HPDE6-E6E7 (cell line): ENCODE measurements at regions not wholly inside any gene's neighbourhood (a gene's known extent, or its start where the extent isn't known, plus 50 kb on each side); places are given as distances from the start of the nearest gene placed in this dataset.
"Not testable (repeated sequence)": the region's sequence is repeated elsewhere in the genome, so short reads cannot be mapped to it uniquely, and the experiment has no call there.

Experiments
- DNase-seq: peaks from one replicate; pipeline ENCODE4 v3.0.0; 2011; ENCODE audit warnings: missing footprints; ENCODE audit errors: extremely low spot score

GRCh38 chr5:32928761-32929160 is 217.6 kb downstream of the NPR3 start:
- no peak for DNase-seq

DNA sequence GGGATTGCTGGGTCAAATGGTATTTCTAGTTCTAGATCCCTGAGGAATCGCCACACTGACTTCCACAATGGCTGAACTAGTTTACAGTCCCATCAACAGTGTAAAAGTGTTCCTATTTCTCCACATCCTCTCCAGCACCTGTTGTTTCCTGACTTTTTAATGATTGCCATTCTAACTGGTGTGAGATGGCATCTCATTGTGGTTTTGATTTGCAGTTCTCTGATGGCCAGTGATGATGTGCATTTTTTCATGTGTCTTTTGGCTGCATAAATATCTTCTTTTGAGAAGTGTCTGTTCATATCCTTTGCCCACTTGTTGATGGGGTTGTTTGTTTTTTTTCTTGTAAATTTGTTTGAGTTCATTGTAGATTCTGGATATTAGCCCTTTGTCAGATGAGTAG is 220.3 kb downstream of the NPR3 start:
- not testable (repeated sequence) for DNase-seq

DNA sequence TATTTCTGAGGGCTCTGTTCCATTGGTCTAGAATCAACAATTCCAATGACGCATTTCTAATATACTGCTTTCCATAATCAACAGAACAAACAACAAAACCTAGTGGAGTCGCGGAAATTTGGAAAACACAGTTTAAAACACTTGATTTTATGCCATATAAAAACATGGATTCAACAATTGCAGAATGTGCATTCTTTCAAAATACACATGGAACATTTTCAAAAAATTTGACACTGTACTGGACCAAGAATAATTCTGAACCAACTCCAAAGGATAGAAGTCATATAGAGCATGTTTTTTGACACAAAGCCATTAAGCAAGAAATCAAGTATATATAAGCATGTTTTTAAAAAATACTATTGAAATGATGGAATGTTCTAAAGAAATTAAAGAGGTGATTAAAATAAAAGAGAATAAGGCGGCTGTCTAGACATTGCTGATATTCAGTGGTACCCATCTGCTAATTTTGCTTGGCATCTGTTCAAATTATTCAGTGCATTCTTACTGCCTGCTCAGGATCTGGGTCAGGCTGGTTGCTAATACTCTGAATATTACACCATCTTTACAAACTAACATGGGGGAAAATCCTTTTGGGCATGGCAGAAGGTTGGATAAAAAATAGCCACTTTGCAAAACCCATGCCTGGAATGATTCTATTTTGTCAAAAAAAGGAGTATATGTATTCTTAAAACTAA is 221.3 kb downstream of the NPR3 start:
- no peak for DNase-seq

GRCh38 chr5:32933692-32934091 is 222.6 kb downstream of the NPR3 start:
- no peak for DNase-seq

DNA sequence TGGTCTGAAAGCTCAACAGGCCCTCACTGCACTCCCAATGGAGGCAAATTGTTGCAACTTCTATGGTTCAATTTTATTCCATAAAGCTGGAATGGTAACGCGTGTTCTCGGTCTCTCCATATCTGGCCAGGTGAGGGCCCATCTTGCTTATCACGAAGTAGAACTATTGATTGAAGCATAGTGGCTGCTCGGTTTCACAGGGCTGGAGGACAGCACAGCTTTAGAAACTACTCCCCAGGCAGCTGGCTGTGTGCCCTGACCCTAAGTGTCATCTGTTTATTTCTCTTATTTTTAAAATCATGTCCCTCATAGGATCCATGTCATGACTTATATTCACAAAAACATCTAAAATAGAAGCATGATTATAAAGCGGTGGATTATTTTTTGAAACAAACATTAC is 223.4 kb downstream of the NPR3 start:
- DNase-seq: no peak

DNA sequence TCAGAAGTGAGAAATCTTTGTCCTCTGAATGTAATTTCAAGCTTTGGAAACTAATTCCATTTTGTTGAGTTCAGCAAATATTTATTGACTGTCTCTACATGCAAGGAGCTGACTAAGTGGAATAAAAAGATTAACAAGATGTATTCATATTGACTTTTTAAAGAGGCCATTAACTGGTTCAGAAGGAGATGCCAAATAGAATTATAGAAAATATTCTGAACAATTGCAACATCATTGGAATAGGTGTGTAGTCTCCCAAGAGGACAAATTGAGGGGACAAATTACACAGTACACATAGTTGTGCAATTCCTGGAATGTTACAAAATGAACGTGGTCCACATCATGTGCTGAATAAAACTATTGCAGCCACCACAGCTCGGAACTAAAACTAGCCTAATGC is 224.2 kb downstream of the NPR3 start:
- no peak for DNase-seq

GRCh38 chr5:32936329-32936728 is 225.2 kb downstream of the NPR3 start:
- DNase-seq: no peak

- DNase-seq: no peak
Observed at GRCh38 chr5:32942225-32942989, 231.3 kb downstream of the NPR3 start.

DNA sequence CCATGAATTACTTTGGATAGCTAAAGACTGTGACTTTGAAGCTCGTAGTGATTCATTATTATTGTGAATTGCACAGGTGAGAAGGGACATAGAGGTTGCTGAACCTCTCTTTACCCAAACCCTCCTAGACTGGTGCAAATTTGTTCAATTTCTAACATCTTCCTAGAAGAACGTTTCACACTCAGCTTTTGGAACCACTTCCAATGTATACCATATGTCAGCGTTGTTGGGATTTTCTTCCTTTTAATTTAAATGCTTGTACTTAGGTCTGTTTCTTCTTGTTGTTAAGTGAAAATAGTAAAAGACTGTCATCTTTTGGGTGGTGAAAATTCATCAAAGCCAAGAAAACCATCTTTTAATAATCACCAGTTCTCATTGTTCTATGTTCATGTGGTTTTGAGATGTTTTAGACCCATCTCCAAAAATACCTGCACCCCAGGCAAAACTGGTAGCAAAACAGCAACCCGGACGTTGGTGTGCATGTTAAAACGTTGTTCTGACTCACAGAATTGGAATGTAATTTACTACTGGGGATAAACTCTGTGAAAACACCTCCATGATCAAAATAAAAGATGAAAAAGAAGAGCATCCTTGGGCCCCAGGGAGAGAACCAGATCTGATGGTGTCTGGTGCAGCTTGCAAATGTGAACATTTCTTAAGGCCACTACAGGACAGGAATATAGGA is 238.3 kb downstream of the NPR3 start:
- DNase-seq: no peak

DNA sequence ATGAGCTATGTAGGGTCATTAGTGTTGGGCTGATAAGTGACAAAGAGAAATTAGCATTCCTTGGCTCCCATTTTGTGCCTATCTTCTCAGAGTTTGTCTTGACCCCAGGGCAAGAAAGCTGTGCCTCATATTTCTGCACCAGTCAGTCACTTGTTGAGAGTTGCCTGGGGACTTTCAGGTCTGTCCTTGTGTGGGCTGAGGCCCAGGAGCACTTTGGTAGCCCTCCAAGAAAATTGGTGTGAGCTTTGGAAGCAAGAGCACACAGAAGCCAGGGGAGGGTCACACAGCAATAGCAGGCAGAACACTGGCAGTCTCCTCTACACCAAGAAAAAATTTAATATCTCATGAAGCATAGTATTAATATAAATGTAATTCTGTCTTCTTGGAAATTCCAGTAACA is 239.9 kb downstream of the NPR3 start:
- no peak for DNase-seq

- DNase-seq: no peak
Observed at GRCh38 chr5:32951878-32952277, 240.8 kb downstream of the NPR3 start.

- not testable (repeated sequence) for DNase-seq
Observed at GRCh38 chr5:32952421-32952820, 241.3 kb downstream of the NPR3 start.

GRCh38 chr5:32953694-32954093 is 242.6 kb downstream of the NPR3 start:
- DNase-seq: no peak

GRCh38 chr5:32955814-32956213 is 244.7 kb downstream of the NPR3 start:
- DNase-seq: no peak

DNA sequence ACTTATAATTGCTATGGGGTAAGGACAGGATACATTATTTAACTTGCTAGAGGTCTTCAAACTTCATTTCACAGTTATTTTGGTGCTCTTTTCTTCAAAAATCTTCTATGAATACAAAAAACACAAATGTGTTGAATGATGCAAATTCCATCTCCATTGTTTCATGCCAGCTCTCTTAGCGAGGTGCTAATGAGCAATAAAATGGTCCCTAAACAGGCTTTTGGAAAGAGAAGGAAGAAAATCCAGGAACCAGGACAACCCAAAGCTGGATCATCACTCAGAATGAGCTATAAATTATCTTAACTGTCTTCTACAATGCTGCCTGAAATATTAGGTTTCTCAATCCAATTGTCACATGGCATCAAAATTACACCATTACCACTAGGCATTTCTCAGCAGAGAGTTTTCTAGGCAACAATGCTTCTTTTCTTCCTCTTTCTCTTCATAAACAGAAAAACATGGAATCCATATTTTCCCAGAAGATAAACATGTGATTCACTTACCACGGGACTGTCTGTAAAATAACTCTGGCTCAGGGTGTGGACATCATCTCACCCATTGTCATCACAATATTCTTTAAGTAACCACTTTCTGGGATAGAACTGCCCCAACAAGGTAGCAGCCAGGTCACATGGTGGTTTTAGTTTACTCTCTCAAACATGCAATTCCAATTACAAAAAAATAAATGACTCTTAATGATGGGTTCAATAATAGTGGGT is 249.4 kb downstream of the NPR3 start:
- DNase-seq: no peak

GRCh38 chr5:32961059-32961415 is 249.9 kb downstream of the NPR3 start:
- peak; percentile 16 for DNase-seq

- DNase-seq: no peak
Observed at GRCh38 chr5:32964261-32964660, 253.1 kb downstream of the NPR3 start.

DNA sequence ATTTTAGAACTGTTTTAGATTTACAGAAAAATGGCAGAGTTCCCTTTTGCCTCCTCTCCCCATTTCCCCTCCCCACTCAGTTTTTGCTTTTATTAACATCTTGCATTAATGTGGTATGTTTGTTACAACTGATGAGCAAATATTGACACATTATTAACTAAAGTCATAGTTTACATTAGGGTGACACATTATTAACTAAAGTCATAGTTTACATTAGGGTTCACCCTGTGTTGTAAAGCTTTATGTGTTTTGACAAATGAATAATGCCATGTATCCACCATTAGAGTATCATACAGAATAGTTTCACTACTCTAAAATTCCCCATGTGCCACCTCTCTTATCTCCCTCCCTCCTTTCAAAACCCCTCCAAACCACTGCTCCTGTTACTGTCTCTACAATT is 262.5 kb downstream of the NPR3 start:
- DNase-seq: no peak

DNA sequence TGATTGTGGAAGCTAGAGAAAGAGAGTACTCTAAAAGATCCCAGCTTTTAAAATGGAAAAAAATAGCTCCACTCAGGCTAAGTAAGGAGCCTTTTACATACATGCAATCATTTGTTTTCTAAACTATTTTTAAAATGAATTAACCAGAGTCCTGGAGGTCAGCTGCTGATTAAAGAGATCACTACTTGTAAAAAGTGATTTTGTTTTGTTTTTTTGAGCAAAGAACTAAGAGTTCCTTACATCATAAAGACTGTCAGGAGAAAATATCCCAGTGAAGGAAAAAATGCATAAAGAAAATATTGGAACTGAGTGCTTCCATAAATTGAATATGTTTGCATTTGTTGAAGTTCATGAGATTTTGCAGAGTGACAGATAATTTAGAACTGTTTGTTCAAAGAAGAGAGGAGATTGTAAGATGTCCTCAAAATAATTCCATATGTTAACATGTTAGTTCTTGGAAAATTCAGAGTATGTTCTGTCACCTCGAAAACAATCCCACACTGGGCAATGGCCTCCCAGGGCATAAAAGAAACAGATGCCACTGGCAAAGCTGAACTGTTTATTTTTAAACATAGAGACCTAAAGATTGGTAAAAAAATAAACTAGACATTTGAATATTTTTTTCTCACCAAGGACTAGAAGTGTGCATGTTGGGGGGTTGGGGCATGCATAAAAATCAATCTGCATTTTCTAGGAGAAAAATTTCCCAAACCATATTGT is 264.7 kb downstream of the NPR3 start:
- DNase-seq: no peak

DNA sequence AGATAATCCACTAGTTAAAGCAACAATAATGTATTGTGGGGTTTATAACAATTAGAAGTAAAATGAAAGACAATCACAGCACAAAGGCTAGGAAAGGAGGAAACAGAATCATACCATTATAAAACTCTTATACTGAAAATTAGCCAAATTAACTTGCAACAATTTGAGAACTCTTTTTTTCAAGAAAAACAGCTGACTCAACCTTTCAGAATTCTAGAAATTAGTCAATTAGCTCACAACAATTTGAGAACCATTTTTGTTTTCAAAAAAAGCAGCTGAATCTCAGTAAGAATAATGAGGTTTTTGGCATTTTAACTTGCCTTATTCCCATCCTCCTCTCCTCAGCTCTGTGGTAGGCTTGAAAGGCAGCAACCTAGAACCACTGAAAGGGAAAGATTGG is 269.9 kb downstream of the NPR3 start:
- DNase-seq: no peak

GRCh38 chr5:32984851-32985610 is 273.9 kb downstream of the NPR3 start:
- DNase-seq: no peak
